Esophagus muscularis mucosa (tissue), 4 donors: ENCODE measurements at regions not wholly inside any gene's neighbourhood (a gene's known extent, or its start where the extent isn't known, plus 50 kb on each side); places are given as distances from the start of the nearest gene placed in this dataset.
A peak's percentile ranks its signal among the peaks of the same experiment; 100 is the strongest.

Experiments
- DNase-seq: peaks from one replicate; pipeline ENCODE4 v3.0.0-alpha.2; 2017; ENCODE audit errors: extremely low spot score
- H3K27ac ChIP-seq, 4 donors: fragments of 200-600 bp; sonication (generic); replicated peaks in 1 of 4; 1 replicate in 3 of 4; 2 replicates in 1 of 4; pipeline ENCODE4 v1.5.1; 2016 to 2019; ENCODE audit warnings: mild to moderate bottlenecking in 1 of 4
- H3K27me3 ChIP-seq, 4 donors: fragments of 200-600 bp; sonication (generic); one replicate each; pipeline versions ENCODE4 v1.5.1 to v1.6.0; 2016 to 2019
- H3K36me3 ChIP-seq, 4 donors: fragments of 200-600 bp; sonication (generic); one replicate each; pipeline ENCODE4 v1.5.1; 2016 to 2019
- H3K4me1 ChIP-seq, 4 donors: fragments of 200-600 bp; sonication (generic); one replicate each; pipeline ENCODE4 v1.5.1; 2016 to 2019
- H3K4me3 ChIP-seq, 4 donors: fragments of 200-600 bp; sonication (generic); 1 replicate in 2 of 4; 2 replicates in 2 of 4; pipeline ENCODE4 v1.5.1; 2016 to 2019; ENCODE audit warnings: mild to moderate bottlenecking in 4 of 4, moderate library complexity in 1 of 4
- H3K9me3 ChIP-seq, 4 donors: fragments of 200-600 bp; sonication (generic); 1 replicate in 3 of 4; 2 replicates in 1 of 4; pipeline ENCODE4 v1.5.1; 2016 to 2019
- EP300 ChIP-seq: sonication (generic); formaldehyde crosslinking; IDR thresholded peaks from one replicate; pipeline ENCODE4 v1.6.1; 2017; ENCODE audit warnings: antibody characterized with exemption
- POLR2A ChIP-seq: fragments of 450-650 bp; IDR thresholded peaks from one replicate; pipeline ENCODE4 v1.6.1; 2017; ENCODE audit warnings: antibody characterized with exemption, moderate library complexity, mild to moderate bottlenecking, low read depth
- POLR2AphosphoS5 ChIP-seq, 2 donors: sonication (generic); formaldehyde crosslinking; IDR thresholded peaks; one replicate each; pipeline ENCODE4 v1.6.1; 2017; ENCODE audit warnings: antibody characterized with exemption in 2 of 2
- WGBS: methylation state at CpG from one replicate; pipeline ENCODE4 v1.1.5; 2018; 5-methylcytosine and 5-hydroxymethylcytosine counted together
- intact Hi-C: fragments of 100-400 bp; cut with DNase I; formaldehyde crosslinking; loops from one replicate; pipeline ENCODE4 v1.15.1; 2023
- TF ChIP-seq, protein P1 (sequence below), 3 experiments: fragments of 200-600 bp in 2 of 3; fragments of 450-650 bp in 1 of 3; sonication (generic) in 2 of 3; IDR thresholded peaks; one replicate each; pipeline ENCODE4 v1.5.1; 2017 to 2019; ENCODE audit warnings: antibody characterized with exemption in 3 of 3, mild to moderate bottlenecking in 2 of 3, moderate library complexity in 1 of 3

DNA sequence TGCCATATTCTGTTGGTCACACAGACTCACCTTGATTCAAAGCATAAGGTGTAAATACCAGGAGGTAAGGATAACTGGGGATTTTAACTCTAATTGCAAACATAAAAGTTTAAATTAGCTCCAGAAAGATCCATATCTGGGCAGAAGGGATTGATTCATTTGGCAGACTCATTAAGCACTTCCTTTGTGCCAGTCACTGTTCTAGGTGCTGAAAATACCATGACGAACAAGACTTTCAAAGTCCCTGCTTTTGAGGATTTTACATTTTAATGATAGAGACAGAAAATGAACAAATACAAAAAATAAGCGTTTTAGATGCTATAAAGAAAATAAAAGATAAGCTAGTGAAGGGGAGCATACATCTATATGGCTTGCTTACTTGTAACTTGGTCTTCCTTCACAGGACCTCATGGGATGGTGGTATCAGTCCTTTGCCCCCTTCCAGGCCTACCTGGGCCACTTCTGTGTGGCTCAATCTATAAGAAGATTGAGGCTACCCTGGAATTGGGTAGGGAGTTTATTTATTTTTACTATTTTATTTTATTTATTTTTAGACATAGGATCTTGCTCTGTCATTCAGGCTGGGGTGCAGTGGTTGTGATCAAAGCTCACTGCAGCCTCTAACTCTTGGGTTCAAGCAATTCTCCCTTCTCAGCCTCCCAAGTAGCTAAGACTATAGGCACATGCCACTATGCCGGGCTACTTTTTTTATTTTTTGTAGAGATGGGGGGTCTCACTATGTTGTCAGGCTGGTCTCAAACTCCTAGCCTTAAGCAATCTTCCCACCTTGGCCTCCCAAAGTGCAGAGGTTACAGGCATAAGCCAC lies 212.8 kb downstream of the MYCN start:
- H3K4me3 ChIP-seq: no peak overlapping the region
- no peaks in the 10 kb centered on the region for H3K36me3 ChIP-seq
- 84% methylated on average over 3 of the region's 3 CpGs for WGBS
- no peaks in the 10 kb centered on the region for H3K27me3 ChIP-seq
- intact Hi-C loops: no loop called here
- H3K4me1 ChIP-seq: no peaks in the 10 kb centered on the region
- no peak overlapping the region for H3K27ac ChIP-seq
- no peak for DNase-seq
- no peaks in the 10 kb centered on the region for H3K9me3 ChIP-seq
- TF ChIP-seq POLR2A: no peak
- TF ChIP-seq, protein P1, sequence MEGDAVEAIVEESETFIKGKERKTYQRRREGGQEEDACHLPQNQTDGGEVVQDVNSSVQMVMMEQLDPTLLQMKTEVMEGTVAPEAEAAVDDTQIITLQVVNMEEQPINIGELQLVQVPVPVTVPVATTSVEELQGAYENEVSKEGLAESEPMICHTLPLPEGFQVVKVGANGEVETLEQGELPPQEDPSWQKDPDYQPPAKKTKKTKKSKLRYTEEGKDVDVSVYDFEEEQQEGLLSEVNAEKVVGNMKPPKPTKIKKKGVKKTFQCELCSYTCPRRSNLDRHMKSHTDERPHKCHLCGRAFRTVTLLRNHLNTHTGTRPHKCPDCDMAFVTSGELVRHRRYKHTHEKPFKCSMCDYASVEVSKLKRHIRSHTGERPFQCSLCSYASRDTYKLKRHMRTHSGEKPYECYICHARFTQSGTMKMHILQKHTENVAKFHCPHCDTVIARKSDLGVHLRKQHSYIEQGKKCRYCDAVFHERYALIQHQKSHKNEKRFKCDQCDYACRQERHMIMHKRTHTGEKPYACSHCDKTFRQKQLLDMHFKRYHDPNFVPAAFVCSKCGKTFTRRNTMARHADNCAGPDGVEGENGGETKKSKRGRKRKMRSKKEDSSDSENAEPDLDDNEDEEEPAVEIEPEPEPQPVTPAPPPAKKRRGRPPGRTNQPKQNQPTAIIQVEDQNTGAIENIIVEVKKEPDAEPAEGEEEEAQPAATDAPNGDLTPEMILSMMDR (IDR thresholded peaks at IDR 0.05): no peak
- TF ChIP-seq EP300: no peak
- TF ChIP-seq POLR2AphosphoS5 (IDR thresholded peaks at IDR 0.05): no peak

DNA sequence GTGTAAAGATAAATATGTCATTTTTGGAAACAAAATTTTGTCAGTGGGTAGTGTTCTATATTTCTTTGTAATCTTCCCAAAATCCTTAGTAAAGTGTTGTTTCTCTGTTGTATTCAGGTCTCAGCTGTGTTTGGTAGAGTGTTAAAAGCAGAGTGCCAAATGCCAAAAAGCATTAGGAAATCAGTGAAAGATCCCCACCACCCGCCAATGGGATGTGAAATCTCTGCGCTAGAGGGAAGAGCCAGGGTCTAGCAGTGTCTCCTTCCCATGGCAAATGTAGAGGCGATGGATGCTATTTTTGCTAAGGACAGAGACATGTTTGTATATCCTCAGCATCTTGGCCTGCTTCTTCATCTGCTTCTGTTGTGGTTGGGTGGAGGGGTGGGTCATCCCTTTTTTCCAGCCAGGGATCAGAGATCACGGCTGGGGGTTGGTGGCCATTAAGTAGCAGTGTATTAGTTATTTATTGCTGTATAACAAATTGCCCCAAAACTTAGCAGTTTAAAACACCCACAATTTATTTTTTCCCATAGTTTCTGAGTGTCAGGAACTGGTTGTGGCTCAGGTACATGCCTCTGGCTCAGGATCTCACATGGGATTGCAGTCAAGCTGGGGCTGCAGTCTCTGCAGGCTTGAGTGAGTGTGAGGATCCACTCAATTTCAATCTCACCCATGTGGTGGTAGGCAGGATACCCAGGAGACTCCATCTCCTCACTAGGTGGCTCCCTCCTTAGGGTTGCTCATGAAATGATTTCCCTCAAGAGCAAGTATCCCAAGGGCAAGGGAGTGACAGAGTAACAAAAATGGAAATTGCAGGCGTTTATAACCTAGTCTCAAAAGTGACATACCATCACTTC lies 211.9 kb downstream of the MYCN start:
- Histone ChIP-seq H3K36me3 (no peaks in the 10 kb centered on the region), H3K4me3 (no peak overlapping the region), H3K9me3 (no peaks in the 10 kb centered on the region), H3K27me3 (no peaks in the 10 kb centered on the region), H3K27ac (no peak overlapping the region), H3K4me1 (no peaks in the 10 kb centered on the region)
- WGBS: 98% methylated on average over 5 of the region's 5 CpGs
- TF ChIP-seq, protein P1 (IDR thresholded peaks at IDR 0.05): no peak
- DNase-seq: peak; percentile 60
- intact Hi-C loops: no loop called here

DNA sequence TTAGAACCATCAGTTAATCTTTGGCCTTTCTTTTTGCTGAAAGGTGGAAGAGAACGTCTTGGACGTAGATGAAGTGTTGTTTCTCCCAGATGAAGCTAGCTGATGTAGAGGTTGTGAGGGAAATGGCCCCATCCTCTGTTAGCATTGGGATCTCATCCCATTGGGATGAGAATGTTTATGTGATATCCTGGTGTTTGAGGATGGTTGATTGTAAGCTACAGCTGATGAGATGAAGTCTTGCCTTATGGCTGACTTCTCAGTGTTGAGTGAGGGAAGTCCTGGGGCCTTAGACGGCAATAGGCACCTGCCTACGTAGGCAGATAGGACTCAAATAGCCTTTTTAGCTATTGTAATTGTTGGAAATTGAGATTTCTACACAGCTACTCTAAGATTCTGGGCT lies 211.3 kb downstream of the MYCN start:
- Histone ChIP-seq H3K4me3 (no peak overlapping the region), H3K27me3 (no peaks in the 10 kb centered on the region), H3K4me1 (no peaks in the 10 kb centered on the region), H3K9me3 (no peaks in the 10 kb centered on the region), H3K27ac (no peak overlapping the region), H3K36me3 (no peaks in the 10 kb centered on the region)
- DNase-seq: peak; percentile 74
- intact Hi-C loops: no loop called here
- WGBS: 88% methylated on average over 4 of the region's 4 CpGs
- TF ChIP-seq, protein P1 (IDR thresholded peaks at IDR 0.05): no peak
- TF ChIP-seq POLR2AphosphoS5 (IDR thresholded peaks at IDR 0.05) (no peak), POLR2A (no peak), EP300 (no peak)

DNA sequence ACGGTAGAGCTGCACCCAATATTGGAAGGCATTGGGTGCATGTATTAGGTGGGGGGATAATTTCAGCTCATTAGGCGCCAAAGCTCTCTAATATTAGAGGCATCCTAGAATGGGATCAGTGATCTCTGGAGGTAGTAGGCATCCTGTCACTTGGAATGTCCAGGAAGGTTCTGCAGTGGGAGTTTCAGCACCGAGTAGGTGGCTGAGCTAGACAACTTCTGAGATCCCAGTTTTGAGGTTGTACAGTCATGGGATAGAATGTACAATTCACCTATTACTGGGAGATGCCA lies 210.9 kb downstream of the MYCN start:
- WGBS: 89% methylated on average over 2 of the region's 3 CpGs
- H3K27me3 ChIP-seq: no peaks in the 10 kb centered on the region
- intact Hi-C loops: no loop called here

More for the DNA sequence above, 210.9 kb downstream of the MYCN start:
- no peak for TF ChIP-seq EP300
- TF ChIP-seq, protein P1 (IDR thresholded peaks at IDR 0.05): no peak
- no peak for TF ChIP-seq POLR2AphosphoS5 (IDR thresholded peaks at IDR 0.05)
- TF ChIP-seq POLR2A: no peak
- Histone ChIP-seq H3K9me3 (no peaks in the 10 kb centered on the region), H3K27ac (no peak overlapping the region), H3K4me1 (no peaks in the 10 kb centered on the region), H3K4me3 (no peak overlapping the region), H3K36me3 (no peaks in the 10 kb centered on the region)
- DNase-seq: peak; percentile 85
